HCT116 (cell line): ENCODE measurements at regions not wholly inside any gene's neighbourhood (a gene's known extent, or its start where the extent isn't known, plus 50 kb on each side); places are given as distances from the start of the nearest gene placed in this dataset.

ENCODE experiments used
- ATAC-seq: fragments of 200-7000 bp; cut with Tn5 transposase; 2 replicates; pipeline ENCODE4 v1.9.1; 2020; ENCODE audit warnings: mild to moderate bottlenecking, moderate library complexity
- BruUV-seq: library from RNA; stranded (reverse); fragments of 400-500 nt; replicated peaks from 2 replicates; lab custom pipeline; 2021; lab: Mats Ljungman, UMichigan
- CTCF ChIA-PET: fragments of 300-600 bp; sonication (Branson Sonifier 250); formaldehyde crosslinking; loops from one replicate; lab custom pipeline; 2021; ENCODE audit warnings: antibody characterized with exemption; lab: Charles Lee
- POLR2A ChIA-PET: fragments of 300-600, 350-600 bp; sonication (Branson Sonifier 250); formaldehyde crosslinking; loops from one replicate; lab custom pipeline; 2021; ENCODE audit warnings: antibody characterized with exemption; lab: Charles Lee
- RAD21 ChIA-PET, 2 experiments: fragments of 300-600 bp; sonication (Branson Sonifier 250); formaldehyde crosslinking; loops; one replicate each; lab custom pipeline; 2023; ENCODE audit warnings: low total read pairs in 2 of 2; ENCODE audit not compliant: uncharacterized antibody in 2 of 2, unreplicated experiment in 2 of 2, low non-redundant PET in 1 of 2; lab: Charles Lee
- DNase-seq: peaks from one replicate; pipeline ENCODE4 v3.0.0-alpha.2; 2010; ENCODE audit warnings: low read depth, low spot score
- H2AFZ ChIP-seq: fragments of 200-600 bp; shearing (Covaris generic), sonication (generic); 2 replicates; pipeline ENCODE4 v1.6.1; 2017; ENCODE audit warnings: low read depth, mixed run types, mixed read lengths, antibody characterized with exemption, low read length; ENCODE audit not compliant: poor library complexity, severe bottlenecking
- H3K27ac ChIP-seq: 2 replicates; pipeline ENCODE4 v1.5.1; 2012; ENCODE audit warnings: low read depth, low read length
- H3K27me3 ChIP-seq: fragments of 200-600 bp; sonication (generic); 2 replicates; pipeline ENCODE4 v1.6.1; 2016; ENCODE audit warnings: mixed run types, low read length, mixed read lengths; ENCODE audit not compliant: insufficient read depth
- H3K36me3 ChIP-seq, 2 experiments: fragments of 200-500 bp in 1 of 2; fragments of 200-600 bp in 1 of 2; sonication (Bioruptor generic) in 1 of 2; sonication (generic) in 1 of 2; 2 replicates each; pipeline versions ENCODE4 v1.5.1 to v1.6.1; 2014 to 2016; ENCODE audit warnings: low read length in 2 of 2, inconsistent platforms in 1 of 2, mixed read lengths in 1 of 2, mixed run types in 1 of 2; ENCODE audit not compliant: insufficient read depth in 2 of 2, control insufficient read depth in 1 of 2
- H3K4me1 ChIP-seq, 2 experiments: fragments of 200-600 bp in 1 of 2; sonication (generic) in 1 of 2; 2 replicates each; pipeline versions ENCODE4 v1.5.1 to v1.6.1; 2012 to 2017; ENCODE audit warnings: low read length in 2 of 2, inconsistent platforms in 1 of 2, mild to moderate bottlenecking in 1 of 2, mixed read lengths in 1 of 2, mixed run types in 1 of 2, moderate library complexity in 1 of 2; ENCODE audit not compliant: insufficient read depth in 2 of 2, control insufficient read depth in 1 of 2
- H3K4me2 ChIP-seq: fragments of 200-600 bp; sonication (generic); 2 replicates; pipeline ENCODE4 v1.6.1; 2017; ENCODE audit warnings: mixed run types, low read length, mixed read lengths
- H3K4me3 ChIP-seq, 2 experiments: fragments of 200-600 bp in 1 of 2; sonication (generic) in 1 of 2; replicated peaks in 1 of 2; 2 replicates each; pipeline ENCODE4 v1.5.1; 2011 to 2016; ENCODE audit warnings: low read length in 2 of 2, control low read depth in 1 of 2, low read depth in 1 of 2, mild to moderate bottlenecking in 1 of 2, mixed read lengths in 1 of 2, mixed run types in 1 of 2
- H3K79me2 ChIP-seq: fragments of 200-600 bp; sonication (generic); 2 replicates; pipeline ENCODE4 v1.6.1; 2017; ENCODE audit warnings: mild to moderate bottlenecking, mixed run types, low read length, moderate library complexity, mixed read lengths; ENCODE audit not compliant: insufficient read depth
- H3K9ac ChIP-seq: fragments of 200-600 bp; sonication (generic); 2 replicates; pipeline ENCODE4 v1.6.1; 2016; ENCODE audit warnings: low read length, mixed read lengths
- H3K9me2 ChIP-seq: fragments of 200-600 bp; sonication (generic), shearing (Covaris generic); 2 replicates; pipeline ENCODE4 v1.6.1; 2017; ENCODE audit warnings: mixed run types, mild to moderate bottlenecking, moderate library complexity; ENCODE audit not compliant: insufficient read depth
- H3K9me3 ChIP-seq, 2 experiments: fragments of 200-500 bp in 1 of 2; fragments of 200-600 bp in 1 of 2; sonication (Bioruptor generic) in 1 of 2; sonication (generic) in 1 of 2; 2 replicates each; pipeline ENCODE4 v1.6.1; 2014 to 2017; ENCODE audit warnings: low read length in 2 of 2, mixed read lengths in 2 of 2, inconsistent platforms in 1 of 2, low read depth in 1 of 2, mild to moderate bottlenecking in 1 of 2, mixed run types in 1 of 2, moderate library complexity in 1 of 2; ENCODE audit not compliant: control insufficient read depth in 1 of 2, insufficient read depth in 1 of 2
- H4K20me1 ChIP-seq: fragments of 200-600 bp; sonication (generic), shearing (Covaris generic); 2 replicates; pipeline ENCODE4 v1.6.1; 2017; ENCODE audit warnings: mixed run types, mild to moderate bottlenecking, moderate library complexity; ENCODE audit not compliant: insufficient read depth
- EGR1 ChIP-seq: IDR thresholded peaks from 2 replicates; pipeline ENCODE4 v1.6.1; 2012; ENCODE audit warnings: low read depth
- EZH2 ChIP-seq: fragments of 200-600 bp; sonication (generic); IDR thresholded peaks from 2 replicates; pipeline ENCODE4 v1.6.1; 2017; ENCODE audit warnings: antibody characterized with exemption, mixed run types
- EZH2phosphoT487 ChIP-seq: fragments of 200-600 bp; IDR thresholded peaks from 2 replicates; pipeline ENCODE4 v1.6.1; 2018; ENCODE audit warnings: antibody characterized with exemption, borderline replicate concordance
- FOSL1 ChIP-seq: IDR thresholded peaks from 2 replicates; pipeline ENCODE4 v1.6.1; 2012; ENCODE audit warnings: low read depth
- JUND ChIP-seq: IDR thresholded peaks from 2 replicates; pipeline ENCODE4 v1.6.1; 2012
- POLR2A ChIP-seq: IDR thresholded peaks from 2 replicates; pipeline ENCODE4 v1.7.0; 2011; ENCODE audit warnings: borderline replicate concordance; ENCODE audit not compliant: insufficient read depth, insufficient read length; ENCODE audit errors: extremely low read depth
- SIN3A ChIP-seq: IDR thresholded peaks from 2 replicates; pipeline ENCODE4 v1.6.1; 2012; ENCODE audit warnings: low read depth
- SRF ChIP-seq: IDR thresholded peaks from 2 replicates; pipeline ENCODE4 v1.6.1; 2012; ENCODE audit warnings: low read depth
- TCF7L2 ChIP-seq: IDR thresholded peaks from 2 replicates; pipeline ENCODE4 v1.7.0; 2011; ENCODE audit warnings: borderline replicate concordance, inconsistent platforms; ENCODE audit not compliant: insufficient read depth, insufficient read length; ENCODE audit errors: extremely low read depth
- YY1 ChIP-seq: IDR thresholded peaks from 2 replicates; pipeline ENCODE4 v1.6.1; 2011; ENCODE audit warnings: low read length, low read depth, moderate library complexity, mild to moderate bottlenecking; ENCODE audit not compliant: insufficient replicate concordance; ENCODE audit errors: extremely low read depth
- ZFX ChIP-seq: fragments of 450-650 bp; IDR thresholded peaks from 2 replicates; pipeline ENCODE4 v1.6.1; 2017
- ZNF274 ChIP-seq: fragments of 200-500 bp; sonication (Bioruptor generic); IDR thresholded peaks from 2 replicates; pipeline ENCODE4 v1.6.1; 2014; ENCODE audit warnings: mild to moderate bottlenecking, low read depth, low read length, inconsistent platforms
- intact Hi-C: fragments of 100-400 bp; cut with micrococcal nuclease; formaldehyde crosslinking; loops from 2 replicates; pipeline ENCODE4 v1.10.0; 2022
- TF ChIP-seq, protein P1 (sequence below): IDR thresholded peaks from 2 replicates; pipeline ENCODE4 v1.6.1; 2012; ENCODE audit warnings: low read depth

GRCh38 chr14:94690896-94691659 lies 78.8 kb downstream of the GSC start:
- Histone ChIP-seq H3K79me2 (no peaks in the 10 kb centered on the region), H2AFZ (no peak overlapping the region), H3K27ac (no peak overlapping the region), H3K9ac (no peak overlapping the region), H3K4me2 (no peak overlapping the region)
- POLR2A ChIA-PET = no interaction called here
- CTCF ChIA-PET = interaction anchor here (1.4 to 2.0 kb wide), 3 partner anchors 10 to 408 kb away, joined by 4 to 8 read pairs (median 5); no protein-coding TSS in a partner anchor
- TF ChIP-seq ZFX = no peak
- TF ChIP-seq ZNF274 = no peak
- TF ChIP-seq YY1 = no peak
- TF ChIP-seq SIN3A = no peak
- no peak for TF ChIP-seq POLR2A
- TF ChIP-seq, all 23 proteins: peak for 0
- ATAC-seq (no peak), DNase-seq (no peak)
- intact Hi-C loops = no loop called here
- no peaks in the 10 kb centered on the region for H3K9me2 ChIP-seq
- no peaks in the 10 kb centered on the region for H3K9me3 ChIP-seq
- RAD21 ChIA-PET = no interaction called here
- H4K20me1 ChIP-seq = no peaks in the 10 kb centered on the region
- H3K4me1 ChIP-seq = peaks cover 0 to 8% of the 10 kb centered on the region in 2 experiments; a peak in 1 of 4 replicates
- no TSS peak for BruUV-seq
- H3K27me3 ChIP-seq = no peaks in the 10 kb centered on the region
- no peaks in the 10 kb centered on the region for H3K36me3 ChIP-seq
- no peak overlapping the region for H3K4me3 ChIP-seq

DNA sequence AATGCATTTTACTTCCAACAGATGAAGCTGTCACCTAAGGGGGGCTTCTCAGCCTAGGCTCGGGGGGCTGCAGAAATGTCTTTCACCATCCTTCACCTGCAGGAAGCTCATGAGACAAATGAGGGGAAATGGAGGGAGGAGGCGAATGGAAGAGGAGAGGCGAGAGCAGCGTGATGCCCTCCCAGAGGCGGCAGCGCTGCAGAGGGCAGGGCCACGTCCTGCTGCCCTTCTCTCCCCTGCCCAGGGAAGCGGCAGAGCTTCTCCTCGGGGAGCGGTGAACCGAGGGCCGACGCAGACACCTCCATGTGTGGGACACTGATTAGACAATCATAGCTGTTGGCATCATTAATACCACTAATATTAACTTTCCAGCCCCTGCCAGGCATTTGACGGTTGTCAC lies 78.3 kb downstream of the SERPINA3 start:
- ChIA-PET CTCF (interaction anchor here (1.2 to 2.0 kb wide), 3 partner anchors 10 to 409 kb away, joined by 4 to 10 read pairs (median 5); no protein-coding TSS in a partner anchor), POLR2A (no interaction called here), RAD21 (interaction anchor here in 1 of 2 experiments (1.2 kb wide), 1 partner anchor 409 kb away, joined by 3 read pairs; no protein-coding TSS in a partner anchor)
- Histone ChIP-seq H3K9me2 (no peaks in the 10 kb centered on the region), H3K27me3 (no peaks in the 10 kb centered on the region), H3K4me3 (no peak overlapping the region), H4K20me1 (no peaks in the 10 kb centered on the region), H3K9ac (no peak overlapping the region), H2AFZ (no peak overlapping the region), H3K27ac (no peak overlapping the region), H3K9me3 (no peaks in the 10 kb centered on the region), H3K36me3 (no peaks in the 10 kb centered on the region), H3K79me2 (no peaks in the 10 kb centered on the region), H3K4me1 (peaks cover 0 to 8% of the 10 kb centered on the region in 2 experiments; a peak in 1 of 4 replicates), H3K4me2 (no peak overlapping the region)
- no TSS peak for BruUV-seq
- ATAC-seq = no peak
- DNase-seq = no peak
- TF ChIP-seq FOSL1 = no peak
- no peak for TF ChIP-seq SRF
- TF ChIP-seq EZH2phosphoT487 = no peak
- TF ChIP-seq, protein P1, sequence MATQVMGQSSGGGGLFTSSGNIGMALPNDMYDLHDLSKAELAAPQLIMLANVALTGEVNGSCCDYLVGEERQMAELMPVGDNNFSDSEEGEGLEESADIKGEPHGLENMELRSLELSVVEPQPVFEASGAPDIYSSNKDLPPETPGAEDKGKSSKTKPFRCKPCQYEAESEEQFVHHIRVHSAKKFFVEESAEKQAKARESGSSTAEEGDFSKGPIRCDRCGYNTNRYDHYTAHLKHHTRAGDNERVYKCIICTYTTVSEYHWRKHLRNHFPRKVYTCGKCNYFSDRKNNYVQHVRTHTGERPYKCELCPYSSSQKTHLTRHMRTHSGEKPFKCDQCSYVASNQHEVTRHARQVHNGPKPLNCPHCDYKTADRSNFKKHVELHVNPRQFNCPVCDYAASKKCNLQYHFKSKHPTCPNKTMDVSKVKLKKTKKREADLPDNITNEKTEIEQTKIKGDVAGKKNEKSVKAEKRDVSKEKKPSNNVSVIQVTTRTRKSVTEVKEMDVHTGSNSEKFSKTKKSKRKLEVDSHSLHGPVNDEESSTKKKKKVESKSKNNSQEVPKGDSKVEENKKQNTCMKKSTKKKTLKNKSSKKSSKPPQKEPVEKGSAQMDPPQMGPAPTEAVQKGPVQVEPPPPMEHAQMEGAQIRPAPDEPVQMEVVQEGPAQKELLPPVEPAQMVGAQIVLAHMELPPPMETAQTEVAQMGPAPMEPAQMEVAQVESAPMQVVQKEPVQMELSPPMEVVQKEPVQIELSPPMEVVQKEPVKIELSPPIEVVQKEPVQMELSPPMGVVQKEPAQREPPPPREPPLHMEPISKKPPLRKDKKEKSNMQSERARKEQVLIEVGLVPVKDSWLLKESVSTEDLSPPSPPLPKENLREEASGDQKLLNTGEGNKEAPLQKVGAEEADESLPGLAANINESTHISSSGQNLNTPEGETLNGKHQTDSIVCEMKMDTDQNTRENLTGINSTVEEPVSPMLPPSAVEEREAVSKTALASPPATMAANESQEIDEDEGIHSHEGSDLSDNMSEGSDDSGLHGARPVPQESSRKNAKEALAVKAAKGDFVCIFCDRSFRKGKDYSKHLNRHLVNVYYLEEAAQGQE = no peak
- TF ChIP-seq TCF7L2 = no peak
- TF ChIP-seq ZFX = no peak
- no peak for TF ChIP-seq JUND
- TF ChIP-seq EGR1 = no peak
- TF ChIP-seq EZH2 = no peak
- intact Hi-C loops = no loop called here
